SK-N-SH (cell line): ENCODE measurements at regions not wholly inside any gene's neighbourhood (a gene's known extent, or its start where the extent isn't known, plus 50 kb on each side); places are given as distances from the start of the nearest gene placed in this dataset.

ENCODE experiments used
- CTCF ChIA-PET: fragments of 300-600, 350-600 bp; formaldehyde crosslinking; extraction: SDS; loops from one replicate; lab custom pipeline; 2021; lab: Yijun Ruan, JAX
- POLR2A ChIA-PET: fragments of 350-600 bp; sonication (Branson Sonifier 250); formaldehyde crosslinking; extraction: SDS; loops from one replicate; lab custom pipeline; 2020; ENCODE audit warnings: antibody characterized with exemption, inconsistent platforms; lab: Yijun Ruan, JAX
- DNase-seq: peaks from one replicate; pipeline ENCODE4 v3.0.0; 2012
- H2AFZ ChIP-seq: fragments of 200-600 bp; sonication (generic); 2 replicates; pipeline ENCODE4 v1.8.1; 2016; ENCODE audit warnings: antibody characterized with exemption, mild to moderate bottlenecking, low read depth
- H3F3A ChIP-seq: fragments of 200-600 bp; sonication (generic); replicated peaks from 2 replicates; pipeline ENCODE3; 2016; ENCODE audit warnings: antibody characterized with exemption, mild to moderate bottlenecking; ENCODE audit not compliant: insufficient read depth
- H3K27ac ChIP-seq, 2 experiments: fragments of 200-500 bp in 1 of 2; fragments of 200-600 bp in 1 of 2; sonication (Bioruptor generic) in 1 of 2; sonication (generic), shearing (Covaris generic) in 1 of 2; 2 replicates each; pipeline versions ENCODE4 v1.5.1 to v1.6.1; 2014 to 2016; ENCODE audit warnings: low read depth in 2 of 2, inconsistent platforms in 1 of 2, low read length in 1 of 2, mild to moderate bottlenecking in 1 of 2, mixed read lengths in 1 of 2
- H3K27me3 ChIP-seq: fragments of 200-600 bp; sonication (generic), shearing (Covaris generic); 2 replicates; pipeline ENCODE4 v1.6.1; 2016; ENCODE audit warnings: mixed run types; ENCODE audit not compliant: insufficient read depth
- H3K36me3 ChIP-seq, 2 experiments: fragments of 200-500 bp in 1 of 2; fragments of 200-600 bp in 1 of 2; sonication (Bioruptor generic) in 1 of 2; sonication (generic) in 1 of 2; replicated peaks in 1 of 2; 2 replicates each; pipeline versions ENCODE3 to v1.5.1; 2014 to 2016; ENCODE audit warnings: low read length in 1 of 2, mild to moderate bottlenecking in 1 of 2; ENCODE audit not compliant: insufficient read depth in 2 of 2, control insufficient read depth in 1 of 2
- H3K4me1 ChIP-seq, 2 experiments: fragments of 200-500 bp in 1 of 2; fragments of 200-600 bp in 1 of 2; sonication (Bioruptor generic) in 1 of 2; sonication (generic), shearing (Covaris generic) in 1 of 2; 2 replicates each; pipeline versions ENCODE4 v1.5.1 to v1.6.1; 2014 to 2016; ENCODE audit warnings: low read depth in 1 of 2, low read length in 1 of 2, mixed run types in 1 of 2; ENCODE audit not compliant: insufficient read depth in 2 of 2, control insufficient read depth in 1 of 2
- H3K4me2 ChIP-seq: fragments of 200-600 bp; sonication (generic), shearing (Covaris generic); 2 replicates; pipeline ENCODE4 v1.6.1; 2017; ENCODE audit warnings: mixed run types
- H3K4me3 ChIP-seq, 2 experiments: fragments of 200-500 bp in 1 of 2; fragments of 200-600 bp in 1 of 2; sonication (Bioruptor generic) in 1 of 2; sonication (generic), shearing (Covaris generic) in 1 of 2; 2 replicates each; pipeline versions ENCODE4 v1.5.1 to v1.8.1; 2014 to 2016; ENCODE audit warnings: low read depth in 2 of 2, inconsistent platforms in 1 of 2, low read length in 1 of 2, mild to moderate bottlenecking in 1 of 2, mixed read lengths in 1 of 2, moderate library complexity in 1 of 2
- H3K79me2 ChIP-seq: fragments of 200-600 bp; sonication (generic); 2 replicates; pipeline ENCODE4 v1.8.1; 2017; ENCODE audit warnings: mild to moderate bottlenecking; ENCODE audit not compliant: insufficient read depth
- H3K9ac ChIP-seq: fragments of 200-600 bp; sonication (generic); 2 replicates; pipeline ENCODE4 v1.6.1; 2017; ENCODE audit warnings: mixed run types
- H3K9me2 ChIP-seq: fragments of 200-600 bp; sonication (generic); 2 replicates; pipeline ENCODE4 v1.6.1; 2017; ENCODE audit warnings: mixed run types
- H3K9me3 ChIP-seq: fragments of 200-600 bp; sonication (generic); 2 replicates; pipeline ENCODE4 v1.6.1; 2017; ENCODE audit warnings: mixed run types, mild to moderate bottlenecking, moderate library complexity
- H4K20me1 ChIP-seq: fragments of 200-600 bp; sonication (generic); 2 replicates; pipeline ENCODE4 v1.6.1; 2017; ENCODE audit warnings: mild to moderate bottlenecking, mixed run types; ENCODE audit not compliant: insufficient read depth
- ELF1 ChIP-seq: IDR thresholded peaks from 2 replicates; pipeline ENCODE4 v1.4.0; 2012
- EP300 ChIP-seq, 2 experiments: IDR thresholded peaks; 2 replicates each; pipeline versions ENCODE4 v1.4.0 to v1.6.1; 2012; ENCODE audit warnings: borderline replicate concordance in 1 of 2, low read depth in 1 of 2, low read length in 1 of 2
- FOXM1 ChIP-seq: IDR thresholded peaks from 2 replicates; pipeline ENCODE4 v1.4.0; 2012; ENCODE audit warnings: low read depth, mild to moderate bottlenecking
- JUND ChIP-seq: IDR thresholded peaks from 2 replicates; pipeline ENCODE4 v1.4.0; 2012
- MAX ChIP-seq: IDR thresholded peaks from 2 replicates; pipeline ENCODE4 v1.4.0; 2012; ENCODE audit warnings: low read depth
- NFIC ChIP-seq: IDR thresholded peaks from 2 replicates; pipeline ENCODE4 v1.4.0; 2012; ENCODE audit warnings: borderline replicate concordance
- PBX3 ChIP-seq: IDR thresholded peaks from 2 replicates; pipeline ENCODE4; 2012
- POLR2AphosphoS5 ChIP-seq: IDR thresholded peaks from 2 replicates; pipeline ENCODE4 v1.6.1; 2012; ENCODE audit warnings: low read depth, low read length
- RCOR1 ChIP-seq: fragments of 150-350 bp; IDR thresholded peaks from 2 replicates; pipeline ENCODE4 v1.6.1; 2017; ENCODE audit warnings: antibody characterized with exemption, low read length
- RXRA ChIP-seq: IDR thresholded peaks from 2 replicates; pipeline ENCODE4 v1.4.0; 2012; ENCODE audit warnings: low read depth, mild to moderate bottlenecking, borderline replicate concordance
- TCF12 ChIP-seq: IDR thresholded peaks from 2 replicates; pipeline ENCODE4 v1.4.0; 2012
- ZBTB33 ChIP-seq: IDR thresholded peaks from 2 replicates; pipeline ENCODE4 v1.4.0; 2012; ENCODE audit warnings: low read depth, borderline replicate concordance
- WGBS: methylation state at CpG from one replicate; pipeline ENCODE4 v1.1.6; 2017; ENCODE audit warnings: low lambda C conversion rate; 5-methylcytosine and 5-hydroxymethylcytosine counted together

DNA sequence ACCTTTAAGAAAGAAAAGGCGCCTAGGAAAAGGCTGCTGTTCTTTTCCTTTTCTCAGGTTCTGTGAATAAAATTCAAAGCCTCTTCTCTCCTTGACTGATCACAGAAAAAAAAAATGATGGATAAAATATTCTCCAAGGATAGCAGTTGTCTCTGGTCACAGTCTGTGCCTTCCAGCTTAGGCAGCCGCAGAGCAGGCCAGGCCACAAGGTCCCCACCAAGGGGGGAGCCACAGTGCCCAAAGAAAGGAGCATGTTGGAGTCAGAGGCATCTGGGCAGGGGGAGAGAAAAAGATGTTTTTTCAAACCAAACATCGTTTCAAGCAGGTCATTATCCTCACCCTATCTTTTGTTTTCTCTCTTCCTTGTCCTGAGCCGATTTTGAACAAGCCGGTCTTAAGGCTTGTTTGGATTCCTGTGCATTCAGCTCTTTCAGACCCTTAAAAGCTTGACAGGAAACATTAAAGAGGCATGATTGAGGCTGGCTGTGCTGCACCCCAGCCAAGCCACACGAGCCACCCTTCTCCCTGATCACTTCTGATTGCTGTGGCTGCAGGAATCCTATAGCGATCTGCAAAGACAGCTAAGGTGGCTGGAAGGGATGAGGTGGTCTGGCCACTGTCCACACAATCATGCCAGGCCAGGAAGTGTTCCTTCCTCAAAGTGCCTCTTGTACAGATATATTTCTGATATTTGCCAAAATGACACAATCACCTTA, 284.6 kb upstream of the TLE4 start:
- Histone ChIP-seq H3K9me2 (no peaks in the 10 kb centered on the region), H3K79me2 (no peaks in the 10 kb centered on the region), H3K27me3 (no peaks in the 10 kb centered on the region), H3K9ac (no peak overlapping the region), H2AFZ (peak overlapping the region; percentile 39; the same call in 1 of the 2 replicates), H3K27ac (no peak overlapping the region), H3K4me1 (peaks cover 7 to 16% of the 10 kb centered on the region in 2 experiments; a peak in 2 of 4 replicates), H3F3A (no peaks in the 10 kb centered on the region), H3K36me3 (no peaks in the 10 kb centered on the region), H3K9me3 (no peaks in the 10 kb centered on the region), H3K4me3 (no peak overlapping the region), H3K4me2 (peak overlapping the region; percentile 6; the same call in 1 of the 2 replicates), H4K20me1 (no peaks in the 10 kb centered on the region)
- no peak for DNase-seq
- 72% methylated on average over 7 of the region's 7 CpGs for WGBS
- peak; percentile 53 for TF ChIP-seq PBX3
- no peak for TF ChIP-seq RCOR1
- 0 out of 2 replicates have a peak, but pooled peaks have one; percentile 43 for TF ChIP-seq TCF12
- TF ChIP-seq NFIC, result peak; percentile 67
- TF ChIP-seq ELF1, result no peak
- CTCF ChIA-PET, result no interaction called here
- POLR2A ChIA-PET, result no interaction called here

- Histone ChIP-seq H3K4me1 (peaks cover 7 to 16% of the 10 kb centered on the region in 2 experiments; a peak in 2 of 4 replicates), H3F3A (no peaks in the 10 kb centered on the region), H4K20me1 (no peaks in the 10 kb centered on the region), H3K9ac (no peak overlapping the region), H3K9me2 (no peaks in the 10 kb centered on the region), H2AFZ (0 out of 2 replicates have a peak overlapping the region, but pooled peaks have one; percentile 39), H3K36me3 (no peaks in the 10 kb centered on the region), H3K9me3 (no peaks in the 10 kb centered on the region), H3K4me3 (no peak overlapping the region), H3K79me2 (no peaks in the 10 kb centered on the region), H3K27ac (no peak overlapping the region), H3K4me2 (0 out of 2 replicates have a peak overlapping the region, but pooled peaks have one; percentile 6), H3K27me3 (no peaks in the 10 kb centered on the region)
- ChIA-PET POLR2A (no interaction called here), CTCF (no interaction called here)
- no peak for DNase-seq
- 76% methylated on average over 4 of the region's 4 CpGs for WGBS
- TF ChIP-seq MAX (no peak), RXRA (no peak), ZBTB33 (no peak), NFIC (no peak), FOXM1 (no peak), JUND (no peak), EP300 (IDR thresholded peaks at IDR 0.05; ENCODE audit: borderline replicate concordance in 1 of 2, low read depth in 1 of 2, low read length in 1 of 2) (no peak), RCOR1 (no peak), POLR2AphosphoS5 (no peak)
Measured at GRCh38 chr9:79287708-79288290, 284.0 kb upstream of the TLE4 start.
